ENCODE measurements at regions not wholly inside any gene's neighbourhood (a gene's known extent, or its start where the extent isn't known, plus 50 kb on each side); places are given as distances from the start of the nearest gene placed in this dataset.

- no peak for TF ChIP-seq CTCF (IDR thresholded peaks at IDR 0.05)
- TF ChIP-seq POLR2A (IDR thresholded peaks at IDR 0.05) = peak; percentile 26 to 44
Measured at GRCh38 chr22:46044621-46045458, 67.9 kb upstream of the WNT7B start.
